Bronchial epithelial cell (primary cell): ENCODE measurements at regions not wholly inside any gene's neighbourhood (a gene's known extent, or its start where the extent isn't known, plus 50 kb on each side); places are given as distances from the start of the nearest gene placed in this dataset.

Experiments
- DNase-seq: peaks from one replicate; pipeline ENCODE4 v3.0.0-alpha.2; 2010; ENCODE audit warnings: low read depth
- FAIRE-seq: peaks from 2 replicates; lab custom pipeline; 2011; peaks lifted over from hg19 to GRCh38; lab: Jason Lieb, UNC
- H3K27me3 ChIP-seq: 2 replicates; pipeline ENCODE4 v1.5.1; 2011; ENCODE audit warnings: low read length; ENCODE audit not compliant: control insufficient read depth, insufficient read depth
- H3K36me3 ChIP-seq: 2 replicates; pipeline ENCODE4 v1.5.1; 2011; ENCODE audit warnings: low read length; ENCODE audit not compliant: control insufficient read depth, insufficient read depth
- H3K4me3 ChIP-seq: 2 replicates; pipeline ENCODE4 v1.5.1; 2011; ENCODE audit warnings: mild to moderate bottlenecking, low read depth, low read length, control low read depth
- TF ChIP-seq, protein P1 (sequence below): IDR thresholded peaks from 2 replicates; pipeline ENCODE4 v1.5.1; 2011; ENCODE audit warnings: mild to moderate bottlenecking, moderate library complexity, low read length, control low read depth, inconsistent platforms; ENCODE audit not compliant: insufficient read depth, severe bottlenecking

DNA sequence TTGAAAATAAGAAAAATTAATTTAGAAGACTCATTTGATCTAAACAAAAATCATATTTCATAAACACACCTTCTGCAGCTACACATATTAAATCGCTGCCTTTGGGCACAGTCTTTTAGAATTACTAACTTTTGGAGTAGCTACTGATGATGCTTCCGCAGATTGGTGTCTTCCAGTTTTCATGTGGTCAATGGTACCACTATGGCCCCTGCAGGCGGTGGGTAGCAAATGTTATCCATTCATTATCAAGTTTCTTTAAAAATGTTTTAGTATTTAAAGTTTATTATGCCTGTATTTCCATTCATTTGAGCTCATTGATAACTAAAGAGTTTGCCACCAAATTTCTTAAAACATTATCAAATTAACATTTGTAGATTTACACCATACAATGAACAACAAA, 122.9 kb upstream of the GRAMD2B start:
- H3K27me3 ChIP-seq, result no peaks in the 10 kb centered on the region
- FAIRE-seq (no peak), DNase-seq (no peak)
- TF ChIP-seq, protein P1, sequence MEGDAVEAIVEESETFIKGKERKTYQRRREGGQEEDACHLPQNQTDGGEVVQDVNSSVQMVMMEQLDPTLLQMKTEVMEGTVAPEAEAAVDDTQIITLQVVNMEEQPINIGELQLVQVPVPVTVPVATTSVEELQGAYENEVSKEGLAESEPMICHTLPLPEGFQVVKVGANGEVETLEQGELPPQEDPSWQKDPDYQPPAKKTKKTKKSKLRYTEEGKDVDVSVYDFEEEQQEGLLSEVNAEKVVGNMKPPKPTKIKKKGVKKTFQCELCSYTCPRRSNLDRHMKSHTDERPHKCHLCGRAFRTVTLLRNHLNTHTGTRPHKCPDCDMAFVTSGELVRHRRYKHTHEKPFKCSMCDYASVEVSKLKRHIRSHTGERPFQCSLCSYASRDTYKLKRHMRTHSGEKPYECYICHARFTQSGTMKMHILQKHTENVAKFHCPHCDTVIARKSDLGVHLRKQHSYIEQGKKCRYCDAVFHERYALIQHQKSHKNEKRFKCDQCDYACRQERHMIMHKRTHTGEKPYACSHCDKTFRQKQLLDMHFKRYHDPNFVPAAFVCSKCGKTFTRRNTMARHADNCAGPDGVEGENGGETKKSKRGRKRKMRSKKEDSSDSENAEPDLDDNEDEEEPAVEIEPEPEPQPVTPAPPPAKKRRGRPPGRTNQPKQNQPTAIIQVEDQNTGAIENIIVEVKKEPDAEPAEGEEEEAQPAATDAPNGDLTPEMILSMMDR, result no peak
- H3K4me3 ChIP-seq, result no peak overlapping the region
- no peaks in the 10 kb centered on the region for H3K36me3 ChIP-seq

DNA sequence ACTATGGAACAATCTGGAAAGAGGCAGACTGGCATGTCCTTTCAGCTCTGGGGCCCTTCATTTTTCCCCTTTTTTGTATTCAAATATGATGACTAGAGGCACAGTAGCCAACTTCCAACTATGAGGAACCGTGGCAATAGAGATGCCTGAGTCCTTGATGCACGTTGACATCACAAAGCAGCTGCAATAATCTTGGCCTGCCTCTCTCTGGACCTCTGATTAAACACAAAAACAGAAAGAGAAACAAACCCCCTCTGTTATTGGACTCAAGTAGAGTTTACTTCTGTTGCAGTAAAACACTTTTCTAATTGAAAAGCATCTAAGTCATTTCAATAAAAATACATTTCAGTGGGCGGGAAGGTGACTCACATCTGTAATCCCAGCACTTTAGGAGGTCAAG, 122.2 kb upstream of the GRAMD2B start:
- no peak overlapping the region for H3K4me3 ChIP-seq
- TF ChIP-seq, protein P1, result no peak
- DNase-seq (no peak), FAIRE-seq (no peak)
- H3K27me3 ChIP-seq, result no peaks in the 10 kb centered on the region
- H3K36me3 ChIP-seq, result no peaks in the 10 kb centered on the region

DNA sequence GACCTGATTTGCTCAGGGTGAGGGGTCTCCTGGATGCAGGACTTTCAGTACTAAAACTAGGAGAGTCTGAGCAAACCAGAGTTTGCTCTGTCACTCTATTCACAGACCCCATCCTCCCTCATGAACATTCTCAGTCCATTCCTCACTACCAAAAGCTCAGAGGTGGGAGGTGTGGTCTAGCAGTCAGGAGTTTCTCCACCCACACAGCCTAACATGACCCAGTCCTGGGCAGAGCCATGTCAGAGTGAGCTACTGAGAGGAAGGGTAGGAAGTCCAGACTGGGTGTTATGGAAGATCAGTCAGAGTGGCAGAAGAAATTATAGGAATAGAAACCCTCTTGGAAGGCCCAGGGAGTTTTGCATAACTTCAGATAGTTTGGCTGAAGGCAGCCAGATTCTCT, 113.3 kb upstream of the GRAMD2B start:
- Histone ChIP-seq H3K4me3 (no peak overlapping the region), H3K36me3 (no peaks in the 10 kb centered on the region), H3K27me3 (no peaks in the 10 kb centered on the region)
- FAIRE-seq, result no peak
- TF ChIP-seq, protein P1, result no peak
- DNase-seq, result no peak

DNA sequence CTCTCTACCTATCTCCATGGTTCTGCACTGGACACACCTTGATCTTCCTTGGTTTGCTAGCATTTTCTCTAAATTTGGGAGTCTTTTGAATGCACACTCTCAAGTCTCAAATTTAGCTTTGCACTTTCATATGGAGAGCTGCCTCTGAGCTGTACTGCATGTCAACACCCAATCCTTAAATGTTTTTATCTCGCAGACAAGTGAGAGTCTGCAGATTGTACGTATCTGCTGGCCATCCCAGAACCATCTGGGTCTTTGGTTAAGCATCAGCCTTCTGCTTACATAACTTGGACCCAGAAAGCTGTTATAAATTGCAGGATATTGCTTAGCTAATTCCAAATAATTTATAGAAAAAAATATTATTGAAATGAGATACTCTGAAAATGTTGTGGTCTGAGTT, 111.4 kb upstream of the GRAMD2B start:
- no peak overlapping the region for H3K4me3 ChIP-seq
- no peak for DNase-seq
- no peaks in the 10 kb centered on the region for H3K27me3 ChIP-seq
- no peak for FAIRE-seq
- TF ChIP-seq, protein P1, result no peak
- H3K36me3 ChIP-seq, result no peaks in the 10 kb centered on the region

DNA sequence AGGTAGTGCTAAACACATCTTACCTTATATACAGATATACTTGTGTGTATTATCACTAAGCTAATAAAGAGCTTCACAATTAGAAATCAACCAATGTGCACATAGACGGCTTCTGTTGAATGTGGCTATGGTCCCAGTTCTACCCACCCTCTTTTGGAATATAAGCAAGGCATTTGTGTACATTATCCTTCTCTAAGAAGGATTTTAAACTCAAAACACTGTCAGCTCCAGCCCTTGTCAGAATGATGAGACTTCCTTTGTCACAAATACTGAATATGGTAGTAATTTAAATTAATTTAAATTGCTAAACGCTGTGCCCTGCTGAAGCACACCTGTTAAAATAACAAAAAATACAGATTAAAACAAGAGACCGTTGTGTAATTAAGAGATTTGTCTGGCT, 107.9 kb upstream of the GRAMD2B start:
- H3K27me3 ChIP-seq, result no peaks in the 10 kb centered on the region
- no peak for DNase-seq
- no peaks in the 10 kb centered on the region for H3K36me3 ChIP-seq
- TF ChIP-seq, protein P1, result no peak
- no peak overlapping the region for H3K4me3 ChIP-seq
- FAIRE-seq, result no peak

DNA sequence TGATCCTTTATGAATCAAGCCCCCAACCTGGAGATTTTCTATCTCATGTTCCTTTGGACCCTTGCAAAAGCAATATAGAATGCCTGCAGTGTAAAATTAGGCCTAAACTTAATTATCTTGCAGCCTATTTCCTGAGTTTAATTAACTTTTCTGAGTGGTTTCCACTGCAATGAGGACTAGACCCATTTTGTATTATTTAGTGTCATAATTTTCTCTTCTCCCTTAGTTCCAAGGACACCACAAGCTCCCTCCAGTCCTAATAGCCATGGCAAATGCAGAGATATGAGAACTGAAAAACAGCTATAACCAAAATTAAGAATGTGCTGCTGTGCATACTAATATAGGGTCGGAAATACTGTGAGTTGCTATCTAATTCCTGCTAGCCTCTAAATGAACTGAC, 90.9 kb upstream of the GRAMD2B start:
- no peaks in the 10 kb centered on the region for H3K36me3 ChIP-seq
- H3K27me3 ChIP-seq, result no peaks in the 10 kb centered on the region
- FAIRE-seq (no peak), DNase-seq (no peak)
- no peak overlapping the region for H3K4me3 ChIP-seq
- TF ChIP-seq, protein P1, result no peak
